HG03280 (cell line): ENCODE measurements at regions not wholly inside any gene's neighbourhood (a gene's known extent, or its start where the extent isn't known, plus 50 kb on each side); places are given as distances from the start of the nearest gene placed in this dataset.
"Not testable (repeated sequence)": the region's sequence is repeated elsewhere in the genome, so short reads cannot be mapped to it uniquely, and the experiment has no call there.

Source experiments
- ATAC-seq: cut with Tn5 transposase; IDR thresholded peaks from one replicate; pipeline ENCODE4 v1.9.1; 2021; ENCODE audit warnings: mild to moderate bottlenecking, moderate library complexity; ENCODE audit not compliant: unreplicated experiment

DNA sequence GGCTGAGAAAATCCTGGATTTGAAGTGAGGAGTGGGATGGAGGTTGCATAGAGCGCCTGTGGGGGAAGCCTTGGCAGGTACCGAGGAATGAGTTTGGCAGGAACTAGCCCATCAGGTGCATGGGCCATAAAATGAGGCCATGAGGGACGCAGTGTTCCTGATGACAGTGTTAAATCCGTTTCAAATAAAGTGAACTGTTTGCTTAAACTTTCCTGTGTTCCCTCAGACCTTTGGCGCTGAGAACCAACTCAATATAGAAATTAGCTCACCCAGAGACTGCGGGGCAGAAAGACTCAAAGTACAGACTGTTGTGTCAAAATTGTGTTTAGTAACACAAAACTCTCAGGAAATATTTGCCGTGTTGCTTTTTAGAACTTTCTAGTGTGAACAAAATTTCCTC is 250.0 kb upstream of the NR3C2 start:
- no peak for ATAC-seq

DNA sequence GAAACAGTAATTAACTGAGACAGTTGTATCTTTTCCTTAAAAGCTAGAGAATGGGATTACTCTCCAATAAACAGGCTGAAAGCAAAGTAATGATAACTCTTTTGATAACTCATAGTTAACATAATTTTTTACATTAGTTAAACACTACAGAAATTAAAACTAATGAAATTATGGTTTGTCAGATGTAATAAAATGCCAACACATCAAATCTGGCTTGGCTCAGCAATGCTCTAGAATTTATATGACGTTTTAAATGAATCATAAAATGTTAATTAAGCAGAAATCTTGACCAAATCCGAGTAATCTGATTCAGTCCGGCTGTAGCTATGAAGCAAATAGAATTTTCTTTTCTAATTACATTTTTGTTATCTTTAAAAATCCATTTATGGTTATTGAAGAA is 244.2 kb upstream of the NR3C2 start:
- no peak for ATAC-seq

DNA sequence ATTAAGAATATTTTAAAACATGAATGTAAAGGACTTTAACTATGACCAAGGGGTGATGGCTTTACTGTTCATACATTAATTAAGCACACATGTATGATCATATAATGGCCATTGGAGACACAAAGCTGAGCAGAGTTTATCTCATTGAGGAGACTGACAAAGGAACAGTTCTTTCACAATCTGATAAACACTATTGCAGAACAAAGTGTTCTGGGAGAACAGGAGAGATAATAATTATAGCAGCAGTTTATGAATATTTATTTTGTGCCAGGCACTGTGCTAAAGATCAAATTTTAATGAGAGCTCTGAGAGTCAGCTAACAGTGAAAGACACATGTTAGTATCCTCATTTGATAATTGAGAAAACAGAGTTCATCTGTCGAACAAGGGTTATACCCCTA is 242.4 kb upstream of the NR3C2 start:
- ATAC-seq, result no peak

DNA sequence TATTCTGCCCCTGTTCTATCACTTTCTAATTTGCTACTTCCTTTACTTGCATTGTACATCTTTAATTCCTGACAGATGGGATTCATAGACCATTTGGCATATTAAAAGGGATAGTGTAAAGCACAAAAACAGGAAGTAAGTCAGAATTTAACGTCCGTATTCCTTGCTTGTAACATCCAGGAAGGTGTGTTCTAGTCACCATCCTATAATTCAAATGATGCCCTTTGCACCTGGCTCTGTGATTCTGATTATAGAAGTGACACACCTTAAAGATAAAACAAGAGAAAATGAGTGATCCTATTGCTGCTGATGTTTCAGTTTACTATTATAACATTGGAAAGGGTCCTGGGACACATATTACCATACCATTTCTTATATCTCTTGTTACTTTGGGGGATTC is 238.7 kb upstream of the NR3C2 start:
- no peak for ATAC-seq

DNA sequence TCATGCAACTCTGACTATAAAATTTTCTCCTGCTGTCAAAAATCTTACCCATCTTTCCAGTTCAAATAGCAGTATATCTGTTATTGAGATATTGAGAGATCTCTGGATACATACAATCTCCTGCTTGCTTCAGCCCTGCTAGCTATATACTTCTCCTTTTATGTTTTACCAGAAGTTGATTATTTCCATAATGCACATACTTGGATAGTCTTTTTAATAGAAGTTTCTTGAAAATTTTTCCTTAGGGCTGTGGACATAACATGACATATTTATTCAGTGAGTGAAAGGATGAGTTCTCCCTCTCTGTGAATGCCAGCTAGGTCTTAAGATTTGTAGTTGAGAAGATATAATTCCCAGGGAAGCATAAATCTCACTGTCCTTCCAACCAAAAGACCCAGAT is 234.1 kb upstream of the NR3C2 start:
- no peak for ATAC-seq

DNA sequence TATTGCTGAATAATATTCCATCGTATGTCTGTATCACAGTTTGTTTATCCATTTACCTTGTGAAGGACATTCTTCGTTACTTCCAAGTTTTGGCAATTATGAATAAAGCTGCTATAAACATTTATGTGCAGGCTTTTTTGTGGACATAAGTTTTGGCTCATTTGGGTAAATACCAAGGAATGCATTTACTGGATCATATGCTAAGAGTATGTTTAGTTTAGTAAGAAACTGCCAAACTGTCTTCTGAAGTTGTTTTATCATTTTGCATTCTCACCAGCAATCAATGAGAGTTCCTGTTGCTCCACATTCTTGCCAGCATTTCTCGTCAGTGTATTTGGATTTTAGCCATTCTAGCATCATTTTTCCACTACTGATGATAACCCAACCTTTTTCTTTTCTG is 232.7 kb upstream of the NR3C2 start:
- no peak for ATAC-seq

DNA sequence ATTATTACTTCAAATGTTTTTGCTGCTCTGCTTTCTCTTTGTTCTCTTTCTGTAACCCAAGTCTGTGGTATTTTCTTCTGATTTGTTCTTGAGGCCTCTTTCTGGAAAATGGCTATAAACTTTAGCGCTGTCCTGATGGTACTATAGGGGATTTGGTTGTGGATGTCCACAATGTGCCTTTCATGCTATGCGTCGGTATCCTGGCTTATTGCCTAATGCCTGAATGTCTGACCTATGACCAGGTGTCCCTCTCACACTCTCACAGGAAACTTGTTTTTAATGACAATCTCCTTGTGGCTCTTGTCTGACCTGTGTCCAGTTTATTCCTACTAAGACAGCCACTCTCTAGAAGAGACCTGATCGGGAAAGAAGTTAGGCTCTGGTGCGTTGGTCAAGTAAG is 222.4 kb upstream of the NR3C2 start:
- no peak for ATAC-seq

DNA sequence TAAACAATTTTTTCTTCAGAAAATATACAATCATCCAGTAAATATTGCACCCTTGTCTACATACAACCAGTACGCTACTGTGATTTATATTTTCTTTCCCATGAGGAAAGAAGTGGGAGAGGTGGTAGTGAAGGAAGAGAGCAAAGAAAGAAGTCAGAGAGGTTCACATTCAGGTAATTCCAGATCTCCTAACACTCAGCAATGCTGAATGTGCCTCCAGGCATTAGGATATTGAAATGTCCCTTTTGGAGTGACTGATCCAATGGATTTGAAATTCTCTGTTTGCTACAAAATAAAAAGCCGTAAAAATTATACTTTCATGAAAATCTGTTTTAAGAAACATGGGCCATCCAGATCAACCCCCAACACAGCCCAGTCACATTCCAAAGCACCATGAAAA is 211.9 kb upstream of the NR3C2 start:
- ATAC-seq, result no peak

DNA sequence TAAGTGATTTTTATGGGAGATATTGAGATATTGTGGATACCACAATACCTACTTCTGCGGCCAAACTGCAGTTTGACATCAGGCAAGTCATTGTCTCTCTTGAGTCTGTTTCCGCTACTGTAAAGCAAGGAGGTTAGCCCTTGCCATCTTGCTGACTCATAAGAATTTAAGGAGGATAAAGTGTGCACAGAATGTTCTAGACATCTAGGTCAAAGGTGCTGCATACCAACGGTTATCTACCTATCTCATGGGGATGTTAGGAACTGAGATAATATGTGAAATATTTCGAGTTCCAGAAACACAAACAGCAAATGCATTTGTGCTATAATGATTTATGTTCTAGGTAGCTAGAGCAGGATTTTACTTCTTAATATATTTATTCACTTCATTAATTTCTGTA is 211.5 kb upstream of the NR3C2 start:
- no peak for ATAC-seq

DNA sequence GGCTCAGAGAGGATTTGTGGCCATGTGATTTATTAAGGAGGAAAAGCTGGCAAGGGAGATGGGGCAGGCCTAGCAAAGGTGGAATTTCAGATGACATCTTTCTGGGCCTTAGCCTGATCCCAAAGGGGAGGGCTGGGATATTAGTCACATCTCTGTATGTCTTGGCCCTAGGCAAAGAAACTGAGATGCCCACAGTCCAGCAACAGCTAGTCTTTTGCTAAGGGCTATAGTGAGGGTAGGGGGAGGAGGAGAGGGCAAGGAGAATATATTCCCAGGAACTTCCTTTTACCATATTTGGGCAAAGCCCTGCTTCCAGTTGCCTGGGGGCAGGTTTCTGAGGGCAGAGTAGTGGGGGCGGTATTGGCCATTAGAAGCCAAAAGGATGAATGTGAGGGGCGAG is 209.8 kb upstream of the NR3C2 start:
- no peak for ATAC-seq

DNA sequence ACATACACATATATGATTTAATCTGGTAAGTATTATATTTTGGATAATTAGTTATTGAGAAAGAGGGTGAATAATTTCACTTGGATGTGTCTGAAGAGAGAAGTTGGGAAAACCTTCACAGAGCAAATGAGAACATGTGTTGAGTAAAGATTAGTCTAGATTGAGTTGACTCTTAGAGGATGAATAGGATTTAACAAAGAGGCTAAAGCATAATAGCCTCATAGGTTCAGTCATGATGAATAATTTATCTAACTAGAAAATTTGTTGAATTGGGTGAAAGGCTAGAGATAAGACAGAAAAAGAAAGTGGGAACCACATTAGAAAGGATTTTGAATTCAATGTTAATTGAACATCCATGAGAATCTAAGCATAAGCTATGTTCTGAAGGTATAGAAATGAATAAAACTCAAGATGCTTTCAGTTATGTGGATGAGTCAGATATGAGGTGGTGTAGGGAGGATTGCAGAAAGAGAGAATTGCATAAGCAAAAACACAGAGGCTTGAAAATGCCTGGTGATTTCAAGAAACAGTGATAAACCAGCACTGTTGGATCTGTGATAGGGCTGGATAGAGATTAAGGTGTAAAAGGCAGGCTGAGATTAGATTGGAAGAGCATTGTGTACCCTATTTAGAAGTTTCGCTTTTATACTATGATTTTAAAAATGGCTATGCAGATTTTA is 207.6 kb upstream of the NR3C2 start:
- ATAC-seq, result no peak

DNA sequence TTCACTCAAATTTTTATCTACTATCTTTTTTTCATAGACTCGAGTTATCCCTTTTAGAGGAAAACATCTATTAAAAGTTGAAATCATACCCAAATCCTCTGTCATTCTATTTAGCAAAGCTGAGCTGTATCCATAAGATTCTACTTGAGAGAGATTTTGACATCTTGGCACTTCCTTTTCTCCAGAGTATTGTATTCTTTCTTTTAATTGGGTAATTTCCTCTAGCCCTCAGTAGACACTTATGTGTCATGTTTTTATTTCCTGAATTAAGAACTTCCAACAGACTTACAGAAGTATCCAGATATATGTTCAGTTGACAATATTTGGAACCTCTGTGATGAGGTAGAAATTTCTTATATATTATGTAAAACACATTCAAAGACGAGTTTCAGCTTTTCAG is 201.6 kb upstream of the NR3C2 start:
- ATAC-seq, result no peak

DNA sequence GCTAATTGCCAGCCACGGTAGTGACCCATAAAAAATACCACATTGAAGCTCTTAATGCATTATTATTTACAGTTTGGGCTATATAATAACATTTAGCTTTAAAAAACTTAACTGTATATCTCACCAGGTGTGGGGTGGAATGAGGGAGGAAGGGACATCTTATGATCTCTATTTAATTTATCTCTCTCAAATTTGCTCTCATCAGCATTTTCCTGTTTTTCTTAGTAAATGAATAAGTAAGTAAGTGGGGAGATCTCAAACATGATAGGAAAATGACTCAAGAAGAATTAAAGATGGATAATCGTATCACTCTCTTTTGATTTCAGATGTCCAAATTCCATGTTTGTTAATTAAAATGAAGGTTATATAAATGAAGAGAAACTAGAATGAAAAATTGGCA is 200.7 kb upstream of the NR3C2 start:
- ATAC-seq, result no peak

DNA sequence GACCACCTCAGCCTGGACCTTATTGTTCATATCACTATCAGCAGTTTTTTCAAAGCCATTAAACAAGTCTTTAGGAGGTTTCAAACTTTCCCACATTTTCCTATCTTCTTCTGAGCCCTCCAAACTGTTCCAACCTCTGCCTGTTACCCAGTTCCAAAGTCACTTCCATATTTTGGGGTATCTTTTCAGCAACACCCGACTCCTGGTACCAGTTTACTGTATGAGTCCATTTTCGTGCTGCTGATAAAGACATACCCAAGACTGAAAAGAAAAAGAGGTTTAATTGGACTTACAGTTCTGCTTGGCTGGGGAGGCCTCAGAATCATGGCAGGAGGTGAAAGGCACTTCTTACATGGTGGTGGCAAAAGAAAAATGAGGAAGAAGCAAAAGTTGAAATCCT is 195.9 kb upstream of the NR3C2 start:
- not testable (repeated sequence) for ATAC-seq

DNA sequence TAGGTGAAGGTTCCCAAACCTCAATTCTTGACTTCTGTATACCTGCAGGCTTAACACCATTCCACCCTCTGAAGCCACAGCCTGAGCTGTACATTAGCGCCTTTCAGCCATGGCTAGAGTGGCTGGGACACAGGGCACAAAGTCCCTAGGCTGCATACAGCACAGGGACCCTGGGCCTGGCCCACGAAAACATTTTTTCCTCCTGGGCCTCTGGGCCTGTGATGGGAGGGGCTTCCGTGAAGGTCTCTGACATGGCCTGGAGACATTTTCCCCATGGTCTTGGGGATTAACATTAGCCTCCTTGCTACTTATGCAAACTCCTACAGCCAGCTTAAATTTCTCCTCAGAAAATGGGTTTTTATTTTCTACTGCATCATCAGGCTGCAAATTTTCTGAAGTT is 195.2 kb upstream of the NR3C2 start:
- ATAC-seq, result not testable (repeated sequence)

DNA sequence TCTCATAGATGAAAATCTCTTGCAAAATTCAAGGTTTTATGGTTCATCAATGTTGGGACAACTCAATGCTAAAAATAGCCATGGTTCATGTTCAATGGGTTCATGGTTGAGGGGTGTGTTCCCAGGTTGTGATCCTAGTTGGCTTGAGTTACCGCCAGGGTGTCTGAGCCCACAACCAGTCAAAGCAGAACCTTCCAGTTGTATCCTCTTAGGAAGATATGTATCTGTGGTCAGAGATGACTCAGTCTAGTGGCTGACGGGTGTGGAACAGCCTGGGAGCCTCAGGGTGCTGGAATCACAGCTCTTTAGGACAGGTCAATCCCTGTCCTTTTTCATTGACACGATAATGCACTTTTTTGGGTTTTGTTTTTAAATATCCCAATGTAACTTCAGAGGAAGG is 192.3 kb upstream of the NR3C2 start:
- no peak for ATAC-seq

DNA sequence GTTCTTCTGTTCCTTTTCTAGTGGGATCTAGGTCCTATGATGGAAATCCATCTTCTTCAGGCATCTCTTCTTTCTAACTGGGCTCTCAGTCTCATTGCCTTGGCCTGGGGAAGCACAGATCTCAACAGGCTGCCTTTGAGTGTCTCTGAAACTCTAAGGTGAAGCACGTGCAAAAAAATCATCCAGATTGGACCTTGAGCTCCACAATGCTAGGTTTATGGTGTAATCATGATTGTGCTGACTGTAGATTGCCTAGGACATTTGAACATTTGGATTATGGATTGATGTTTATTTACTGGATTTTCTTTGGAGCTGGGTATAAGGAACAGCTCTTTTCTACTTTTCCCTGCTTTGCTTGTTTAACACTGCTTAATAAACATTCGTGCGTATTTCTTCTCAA is 191.5 kb upstream of the NR3C2 start:
- no peak for ATAC-seq

DNA sequence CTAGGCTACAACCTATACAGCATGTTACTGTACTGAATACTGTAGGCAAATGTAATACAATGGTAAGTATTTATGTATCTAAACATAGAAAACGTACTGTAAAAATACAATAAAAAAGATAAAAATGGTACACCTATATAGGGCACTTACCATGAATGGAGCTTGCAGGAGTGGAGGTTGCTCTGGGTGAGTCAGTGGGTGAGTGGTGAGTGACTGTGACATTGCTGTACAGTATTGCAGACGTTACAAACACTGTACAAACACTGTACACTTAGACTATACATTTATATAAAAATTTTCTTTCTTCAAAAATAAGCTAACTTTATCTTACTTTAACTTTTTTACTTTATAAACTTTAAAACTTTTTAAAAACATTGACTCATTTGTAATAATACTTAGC is 190.3 kb upstream of the NR3C2 start:
- no peak for ATAC-seq

DNA sequence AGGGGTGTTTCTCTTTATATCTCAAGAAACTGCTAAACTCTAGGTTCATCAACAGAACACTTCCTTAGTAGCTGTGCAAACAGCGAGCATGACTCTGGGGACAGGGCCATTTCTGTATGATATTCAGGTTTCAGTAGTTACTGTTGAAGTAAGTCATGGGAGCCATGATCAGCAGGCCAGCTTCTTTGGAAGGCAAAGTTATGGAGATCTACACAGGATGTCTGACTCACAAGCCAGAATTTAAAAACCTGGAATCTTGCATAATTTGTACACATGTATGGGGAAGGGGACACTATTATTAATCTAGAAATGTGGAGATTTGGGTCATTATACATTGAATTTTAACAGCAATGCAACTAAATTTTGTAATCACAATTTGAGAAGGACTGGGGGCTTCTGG is 187.8 kb upstream of the NR3C2 start:
- no peak for ATAC-seq

DNA sequence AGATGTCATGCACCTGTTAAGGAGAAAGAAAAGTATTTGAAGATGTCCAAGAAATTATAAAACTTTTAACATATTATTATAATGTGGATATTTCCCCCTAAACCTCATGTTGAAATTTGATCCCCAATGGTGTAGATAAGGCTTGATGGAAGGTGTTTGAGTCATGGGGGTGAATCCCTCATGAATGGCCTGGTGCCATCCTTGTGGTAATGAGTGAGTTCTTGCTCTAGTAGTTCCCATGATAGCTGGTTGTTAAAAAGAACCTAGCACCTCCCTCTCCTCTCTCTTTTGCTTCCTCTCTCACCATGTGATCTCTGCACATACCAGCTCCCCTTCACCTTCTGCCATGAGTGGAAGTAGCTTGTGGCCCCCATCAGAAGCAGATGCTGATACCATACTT is 176.6 kb upstream of the NR3C2 start:
- ATAC-seq, result no peak

DNA sequence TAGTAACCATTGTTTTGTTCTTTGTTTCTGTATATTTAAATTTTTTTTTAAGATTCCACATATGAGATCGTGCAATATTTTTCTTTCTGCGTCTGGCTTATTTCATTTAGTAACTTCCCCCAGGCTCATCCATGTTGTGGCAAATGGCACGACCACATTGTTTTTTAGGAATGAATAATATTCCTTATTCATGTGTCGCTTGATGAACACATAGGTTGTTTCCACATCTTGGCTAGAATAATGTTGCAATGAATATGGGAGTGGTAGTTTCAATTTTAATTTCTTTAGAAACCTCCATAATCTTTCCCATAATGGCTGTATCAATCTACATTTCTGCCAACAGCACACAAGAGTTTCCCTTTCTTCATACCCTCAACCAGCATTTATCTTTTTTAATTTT is 166.8 kb upstream of the NR3C2 start:
- no peak for ATAC-seq

DNA sequence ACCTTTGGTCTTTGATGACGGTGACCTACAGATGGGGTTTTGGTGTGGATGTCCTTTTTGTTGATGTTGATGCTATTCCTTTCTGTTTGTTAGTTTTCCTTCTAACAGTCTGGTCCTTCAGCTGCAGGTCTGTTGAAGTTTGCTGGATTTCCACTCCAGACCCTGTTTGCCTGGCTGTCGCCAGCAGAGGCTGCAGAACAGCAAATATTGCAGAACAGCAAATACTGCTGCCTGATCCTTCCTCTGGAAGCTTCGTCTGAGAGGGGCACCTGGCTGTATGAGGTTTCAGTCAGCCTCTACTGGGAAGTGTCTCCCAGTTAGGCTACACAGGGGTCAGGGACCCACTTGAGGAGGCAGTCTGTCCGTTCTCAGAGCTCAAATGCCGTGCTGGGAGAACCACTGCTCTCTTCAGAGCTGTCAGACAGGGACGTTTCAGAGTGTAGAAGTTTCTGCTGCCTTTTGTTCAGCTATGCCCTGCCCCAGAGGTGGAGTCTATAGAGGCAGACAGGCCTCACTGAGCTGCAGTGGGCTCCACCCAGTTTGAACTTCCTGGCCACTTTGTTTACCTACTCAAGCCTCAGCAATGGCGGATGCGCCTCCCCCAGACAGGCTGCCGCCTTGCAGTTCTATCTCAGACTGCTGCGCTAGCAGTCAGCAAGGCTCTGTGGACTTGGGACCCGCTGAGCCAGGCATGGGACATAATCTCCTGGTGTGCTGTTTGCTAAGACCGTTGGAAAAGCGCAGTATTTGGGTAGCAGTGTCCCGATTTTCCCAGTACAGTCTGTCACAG is 156.4 kb upstream of the NR3C2 start:
- ATAC-seq, result not testable (repeated sequence)

DNA sequence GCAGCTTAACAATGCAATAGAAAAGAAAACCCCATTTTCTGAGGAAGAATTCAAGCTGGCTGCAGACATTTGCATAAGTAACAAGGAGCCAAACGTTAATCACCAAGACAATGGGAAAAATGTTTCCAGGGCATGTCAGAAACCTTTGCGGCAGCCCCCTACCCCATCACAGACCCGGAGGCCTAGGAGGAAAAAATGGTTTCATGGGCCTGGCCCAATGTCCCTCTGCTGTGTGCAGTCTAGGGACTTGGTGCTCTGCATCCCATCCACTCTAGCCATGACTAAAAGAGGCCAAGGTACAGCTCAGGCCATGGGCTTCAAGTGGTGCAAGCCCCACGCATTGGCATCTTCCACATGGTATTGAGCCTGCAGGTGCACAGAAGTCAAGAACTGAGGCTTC is 147.0 kb upstream of the NR3C2 start:
- ATAC-seq, result no peak
